Activated CD4-positive, alpha-beta T cell treated with anti-CD3 and anti-CD28 coated beads, Interleukin-2, amount 10 ng/mL, durations not matched to agents 7 days and 5 days (primary cell): ENCODE measurements at regions not wholly inside any gene's neighbourhood (a gene's known extent, or its start where the extent isn't known, plus 50 kb on each side); places are given as distances from the start of the nearest gene placed in this dataset.

Experiments used
- CTCF ChIA-PET: fragments of 350-600 bp; sonication (Branson Sonifier 250); formaldehyde crosslinking; loops from one replicate; lab custom pipeline; 2021; ENCODE audit warnings: antibody characterized with exemption; lab: Charles Lee
- POLR2A ChIA-PET: fragments of 350-600 bp; sonication (Branson Sonifier 250); formaldehyde crosslinking; loops from one replicate; lab custom pipeline; 2021; ENCODE audit warnings: antibody characterized with exemption; lab: Charles Lee
- DNase-seq: peaks from one replicate; pipeline ENCODE4 v3.0.0-alpha.2; 2020
- H3K27ac Mint-ChIP-seq: one replicate; pipeline ENCODE4 v1.8.0; 2021; ENCODE audit warnings: mild to moderate bottlenecking, moderate library complexity, mixed read lengths
- H3K27me3 Mint-ChIP-seq: one replicate; pipeline ENCODE4 v1.8.0; 2021; ENCODE audit warnings: mixed read lengths
- H3K36me3 Mint-ChIP-seq: one replicate; pipeline ENCODE4 v1.8.0; 2021; ENCODE audit warnings: low read depth, mixed read lengths
- H3K4me1 Mint-ChIP-seq: one replicate; pipeline ENCODE4 v1.8.0; 2021; ENCODE audit warnings: mixed read lengths
- H3K4me3 Mint-ChIP-seq: one replicate; pipeline ENCODE4 v1.8.0; 2021; ENCODE audit warnings: mild to moderate bottlenecking, moderate library complexity, mixed read lengths
- H3K9me3 Mint-ChIP-seq: one replicate; pipeline ENCODE4 v1.8.0; 2021; ENCODE audit warnings: mixed read lengths

DNA sequence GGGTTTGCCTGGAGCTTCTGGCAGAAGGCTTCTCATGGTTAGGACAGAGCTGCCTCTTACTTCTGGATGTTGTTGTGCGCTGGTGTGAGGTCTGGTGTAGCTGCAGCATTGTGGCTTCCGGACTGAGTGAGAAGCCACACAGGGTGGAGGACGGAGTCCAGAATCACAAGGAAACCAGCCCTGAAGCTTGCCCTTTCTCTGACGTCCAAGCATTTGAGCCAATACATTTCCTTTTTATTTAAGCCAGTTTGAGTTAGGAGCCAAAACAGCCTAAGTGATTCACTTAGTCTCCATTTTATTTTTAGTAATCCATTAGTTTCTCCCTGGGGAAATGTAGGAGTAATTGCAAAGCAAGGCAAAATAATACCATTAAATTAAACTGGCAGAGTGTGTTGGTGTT is 402.4 kb upstream of the RGS6 start:
- peaks cover 24% of the 10 kb centered on the region for H3K36me3 Mint-ChIP-seq
- ChIA-PET POLR2A (no interaction called here), CTCF (interaction anchor here (0.6 to 1.9 kb wide), 4 partner anchors 12 to 531 kb away, joined by 3 to 5 read pairs (median 4); no protein-coding TSS in a partner anchor)
- H3K27me3 Mint-ChIP-seq, result no peaks in the 10 kb centered on the region
- H3K4me1 Mint-ChIP-seq, result peaks cover 1% of the 10 kb centered on the region
- no peak for DNase-seq
- H3K4me3 Mint-ChIP-seq, result no peak overlapping the region
- H3K9me3 Mint-ChIP-seq, result no peaks in the 10 kb centered on the region
- no peak overlapping the region for H3K27ac Mint-ChIP-seq

DNA sequence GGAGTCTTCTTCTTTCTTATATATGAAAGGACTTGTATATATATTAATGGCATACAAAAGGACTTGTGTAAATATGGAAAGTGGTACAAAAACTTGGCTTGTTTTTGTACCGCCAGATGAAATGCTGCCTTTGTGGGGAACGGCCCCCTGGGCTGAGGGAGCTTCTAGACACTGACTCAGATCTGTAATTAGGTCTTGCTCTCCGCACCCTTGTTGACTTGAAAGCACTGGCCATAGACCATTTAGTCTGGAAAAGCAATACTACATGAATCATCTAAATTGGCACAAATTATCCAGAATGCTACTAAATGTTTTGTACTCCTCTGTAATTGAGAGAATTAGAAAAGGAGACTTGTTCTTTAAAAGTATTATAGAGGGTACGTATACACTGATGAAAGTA is 399.9 kb upstream of the RGS6 start:
- ChIA-PET POLR2A (no interaction called here), CTCF (no interaction called here)
- Mint-ChIP-seq H3K4me1 (peaks cover 3% of the 10 kb centered on the region), H3K27ac (no peak overlapping the region), H3K4me3 (no peak overlapping the region), H3K9me3 (no peaks in the 10 kb centered on the region), H3K27me3 (no peaks in the 10 kb centered on the region), H3K36me3 (peaks cover 24% of the 10 kb centered on the region)
- DNase-seq, result no peak

DNA sequence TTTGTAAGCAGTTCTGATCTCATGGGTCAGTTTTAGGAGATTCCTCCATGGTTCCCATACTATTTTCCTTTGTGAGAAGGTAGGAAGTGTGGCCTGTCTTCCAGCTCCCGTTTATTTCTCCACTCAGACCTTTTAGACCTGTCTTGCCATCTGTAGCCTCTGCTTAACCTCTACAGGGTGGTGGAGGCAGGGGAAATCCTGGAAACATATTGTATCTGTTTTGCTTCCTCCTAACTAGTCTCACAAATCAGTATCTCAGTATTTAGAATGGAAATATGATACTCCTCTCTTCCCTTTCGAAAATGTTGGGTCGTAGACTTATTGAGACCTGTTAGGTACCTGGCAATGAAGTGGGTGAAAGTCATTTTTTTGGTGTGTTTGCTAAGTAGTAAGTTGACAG is 399.4 kb upstream of the RGS6 start:
- Mint-ChIP-seq H3K27me3 (no peaks in the 10 kb centered on the region), H3K36me3 (peaks cover 24% of the 10 kb centered on the region), H3K4me1 (peaks cover 6% of the 10 kb centered on the region), H3K4me3 (no peak overlapping the region), H3K9me3 (no peaks in the 10 kb centered on the region), H3K27ac (no peak overlapping the region)
- CTCF ChIA-PET, result no interaction called here
- no peak for DNase-seq
- POLR2A ChIA-PET, result no interaction called here

DNA sequence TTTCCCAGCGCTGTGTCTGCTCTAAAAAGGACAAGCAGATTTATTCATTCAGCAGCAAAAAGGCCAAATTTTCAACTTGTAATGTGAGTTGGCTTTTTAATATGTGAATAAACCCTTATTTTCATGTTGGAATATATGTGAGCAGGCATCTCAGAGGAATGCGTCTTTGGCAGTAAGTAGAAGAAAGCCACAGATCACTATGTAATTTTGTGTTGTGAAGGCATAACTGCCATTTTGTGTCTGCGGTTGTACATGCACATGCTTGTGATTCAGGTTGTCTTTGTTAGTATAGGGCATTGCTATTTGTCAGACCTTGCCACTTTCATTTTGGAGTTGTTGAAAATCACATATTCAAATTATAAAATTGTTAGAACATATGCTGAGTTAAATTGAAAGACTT is 398.8 kb upstream of the RGS6 start:
- POLR2A ChIA-PET, result no interaction called here
- no peaks in the 10 kb centered on the region for H3K27me3 Mint-ChIP-seq
- no peaks in the 10 kb centered on the region for H3K9me3 Mint-ChIP-seq
- no peak overlapping the region for H3K4me3 Mint-ChIP-seq
- peaks cover 6% of the 10 kb centered on the region for H3K4me1 Mint-ChIP-seq
- CTCF ChIA-PET, result no interaction called here
- H3K27ac Mint-ChIP-seq, result no peak overlapping the region
- H3K36me3 Mint-ChIP-seq, result peaks cover 24% of the 10 kb centered on the region
- no peak for DNase-seq

DNA sequence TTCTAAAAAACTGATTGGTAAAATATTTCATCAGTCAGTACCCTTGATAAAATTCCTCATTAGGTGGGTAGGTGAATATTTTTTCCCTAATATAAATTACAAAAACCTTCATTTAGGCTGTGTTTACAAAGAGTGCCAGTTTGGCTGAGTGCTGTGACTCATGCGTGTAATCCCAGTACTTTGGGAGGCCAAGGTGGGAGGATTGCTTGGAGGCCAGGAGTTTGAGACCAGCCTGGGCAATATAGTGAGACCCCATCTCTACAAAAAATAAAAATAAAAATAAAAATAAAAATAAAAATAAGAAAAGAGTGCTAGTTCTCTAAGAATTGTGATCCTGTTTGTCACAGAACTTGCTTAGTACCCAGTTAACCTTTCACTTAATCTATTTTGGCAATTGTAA is 398.4 kb upstream of the RGS6 start:
- ChIA-PET CTCF (no interaction called here), POLR2A (no interaction called here)
- H3K9me3 Mint-ChIP-seq, result no peaks in the 10 kb centered on the region

DNA sequence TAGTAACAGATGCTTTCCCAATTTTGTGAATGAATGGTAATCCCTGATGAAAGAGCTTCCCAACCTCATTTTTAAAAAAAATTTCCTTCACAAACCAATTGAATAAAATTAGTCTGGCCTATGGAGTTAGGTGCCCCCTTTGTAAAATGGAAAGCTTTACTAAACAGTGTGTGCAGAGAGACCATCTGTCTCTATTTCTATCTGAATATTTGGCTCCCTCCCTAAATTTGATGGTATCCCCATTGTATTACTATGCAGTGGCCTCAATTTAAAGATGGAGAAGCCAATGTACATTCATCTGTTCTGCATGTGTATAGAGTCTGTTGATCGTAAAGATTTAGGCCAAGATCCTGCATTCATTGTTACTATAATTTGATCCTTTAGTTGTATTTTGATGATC is 397.7 kb upstream of the RGS6 start:
- Mint-ChIP-seq H3K27me3 (no peaks in the 10 kb centered on the region), H3K36me3 (peaks cover 24% of the 10 kb centered on the region), H3K27ac (no peak overlapping the region), H3K4me3 (no peak overlapping the region), H3K4me1 (peaks cover 6% of the 10 kb centered on the region), H3K9me3 (no peaks in the 10 kb centered on the region)
- ChIA-PET CTCF (no interaction called here), POLR2A (no interaction called here)
- DNase-seq, result no peak

More for the DNA sequence above, 398.4 kb upstream of the RGS6 start:
- Mint-ChIP-seq H3K27ac (no peak overlapping the region), H3K4me1 (peaks cover 6% of the 10 kb centered on the region), H3K27me3 (no peaks in the 10 kb centered on the region), H3K4me3 (no peak overlapping the region), H3K36me3 (peaks cover 24% of the 10 kb centered on the region)
- DNase-seq, result no peak

DNA sequence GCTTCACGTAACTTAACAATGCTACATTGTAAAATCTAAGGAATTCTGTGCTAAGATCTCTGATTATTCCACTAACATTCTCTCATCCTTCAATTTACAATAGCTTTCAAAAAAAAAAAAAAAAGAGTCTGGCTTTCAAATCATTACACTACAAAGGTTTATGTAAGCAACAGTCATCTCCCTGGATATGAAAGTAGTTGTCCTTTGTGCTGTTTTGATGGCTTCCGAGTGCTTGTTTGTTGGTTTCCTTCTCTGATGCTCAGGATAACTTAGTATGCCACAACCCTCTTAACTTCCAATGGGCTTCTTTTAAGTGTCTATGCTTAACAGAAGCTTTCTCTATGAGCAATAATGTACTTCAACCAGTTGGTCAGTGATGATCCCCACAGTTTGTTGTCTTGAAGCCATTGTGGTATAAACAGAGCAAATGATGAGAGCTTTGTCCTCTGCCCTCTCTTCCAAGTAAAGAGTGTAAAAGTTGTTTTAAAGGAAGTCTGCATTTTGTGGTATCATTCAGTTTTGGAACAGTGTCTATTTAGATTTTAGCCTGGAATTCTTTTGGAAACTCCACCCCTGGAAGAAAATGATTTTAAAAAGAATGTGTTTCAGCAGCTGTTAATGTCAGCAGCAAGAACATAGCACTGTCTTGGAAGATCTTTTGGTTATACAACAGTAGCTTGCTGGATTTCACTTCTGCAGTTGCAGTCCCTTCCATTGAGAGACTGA is 396.1 kb upstream of the RGS6 start:
- Mint-ChIP-seq H3K9me3 (no peaks in the 10 kb centered on the region), H3K4me1 (peaks cover 6% of the 10 kb centered on the region), H3K4me3 (no peak overlapping the region), H3K27ac (no peak overlapping the region), H3K36me3 (peaks cover 13% of the 10 kb centered on the region), H3K27me3 (no peaks in the 10 kb centered on the region)
- POLR2A ChIA-PET, result no interaction called here
- DNase-seq, result no peak
- CTCF ChIA-PET, result interaction anchor here (0.5 to 1.9 kb wide), 4 partner anchors 10 to 401 kb away, joined by 3 to 7 read pairs (median 4); no protein-coding TSS in a partner anchor

DNA sequence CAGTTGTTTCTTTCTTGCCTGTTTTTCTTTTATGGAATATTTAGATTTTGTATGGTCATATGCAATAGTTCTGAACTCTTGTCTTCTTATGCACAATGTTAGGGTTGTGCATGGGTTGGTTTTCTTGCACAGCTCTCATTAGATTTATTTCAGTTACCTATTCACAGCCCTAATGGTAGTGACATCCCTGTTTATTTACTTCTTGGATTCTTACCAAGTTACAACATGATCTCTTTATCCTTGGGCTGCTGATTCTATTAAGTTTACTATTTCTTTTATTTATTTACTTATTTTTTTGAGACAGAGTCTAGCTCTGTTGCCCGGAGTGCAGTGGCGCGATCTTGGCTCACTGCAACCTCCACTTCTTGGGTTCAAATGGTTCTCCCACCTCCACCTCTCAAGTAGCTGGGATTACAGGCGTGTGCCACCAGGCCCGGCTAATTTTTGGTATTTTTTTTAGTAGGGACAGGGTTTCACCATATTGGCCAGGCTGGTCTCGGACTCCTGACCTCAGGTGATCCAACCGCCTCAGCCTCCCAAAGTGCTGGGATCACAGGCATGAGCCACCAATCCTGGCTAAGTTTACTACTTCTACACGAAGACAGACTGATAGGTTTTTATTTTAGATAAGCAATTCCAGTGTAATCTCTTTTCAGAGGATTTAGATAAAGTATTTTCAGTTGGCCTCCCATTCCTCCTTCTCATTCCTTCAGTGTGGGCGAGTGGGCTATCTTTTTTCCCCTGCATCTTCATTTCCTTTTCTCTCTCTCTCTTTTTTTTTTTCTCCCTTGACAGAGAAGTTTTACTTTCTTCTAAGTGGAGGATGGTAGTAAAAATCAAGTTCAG is 395.1 kb upstream of the RGS6 start:
- peaks cover 9% of the 10 kb centered on the region for H3K36me3 Mint-ChIP-seq
- no peak overlapping the region for H3K27ac Mint-ChIP-seq
- no peak overlapping the region for H3K4me3 Mint-ChIP-seq
- ChIA-PET POLR2A (no interaction called here), CTCF (interaction anchor here (0.7 to 1.9 kb wide), 3 partner anchors 10 to 58 kb away, joined by 3 to 7 read pairs (median 3); no protein-coding TSS in a partner anchor)
- no peaks in the 10 kb centered on the region for H3K9me3 Mint-ChIP-seq
- H3K4me1 Mint-ChIP-seq, result peaks cover 8% of the 10 kb centered on the region
- no peak for DNase-seq
- no peaks in the 10 kb centered on the region for H3K27me3 Mint-ChIP-seq

DNA sequence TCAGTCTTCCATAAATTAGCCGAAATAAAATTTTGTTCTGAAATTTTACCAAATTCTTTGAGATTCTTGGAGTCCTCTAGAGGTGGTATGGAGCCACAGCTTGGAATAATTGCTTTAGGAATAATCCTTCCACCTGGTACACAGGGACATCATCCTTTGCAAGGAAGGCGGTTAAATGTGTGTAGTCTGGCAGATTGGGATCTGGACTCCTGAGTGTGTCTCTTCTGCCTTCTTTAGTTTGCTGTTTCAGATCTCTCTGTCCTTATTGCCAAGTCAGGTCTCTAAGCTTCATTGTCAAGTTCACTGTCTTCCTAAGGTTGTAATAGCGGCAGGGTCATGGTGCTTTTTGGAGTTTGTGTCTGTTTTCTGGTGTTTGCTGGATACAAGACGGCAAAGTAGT is 393.9 kb upstream of the RGS6 start:
- ChIA-PET CTCF (interaction anchor here (0.7 kb wide), 1 partner anchor 59 kb away, joined by 3 read pairs; no protein-coding TSS in a partner anchor), POLR2A (no interaction called here)
- Mint-ChIP-seq H3K27ac (no peak overlapping the region), H3K36me3 (peaks cover 3% of the 10 kb centered on the region), H3K9me3 (no peaks in the 10 kb centered on the region), H3K4me1 (peaks cover 15% of the 10 kb centered on the region), H3K4me3 (no peak overlapping the region), H3K27me3 (no peaks in the 10 kb centered on the region)
- no peak for DNase-seq

DNA sequence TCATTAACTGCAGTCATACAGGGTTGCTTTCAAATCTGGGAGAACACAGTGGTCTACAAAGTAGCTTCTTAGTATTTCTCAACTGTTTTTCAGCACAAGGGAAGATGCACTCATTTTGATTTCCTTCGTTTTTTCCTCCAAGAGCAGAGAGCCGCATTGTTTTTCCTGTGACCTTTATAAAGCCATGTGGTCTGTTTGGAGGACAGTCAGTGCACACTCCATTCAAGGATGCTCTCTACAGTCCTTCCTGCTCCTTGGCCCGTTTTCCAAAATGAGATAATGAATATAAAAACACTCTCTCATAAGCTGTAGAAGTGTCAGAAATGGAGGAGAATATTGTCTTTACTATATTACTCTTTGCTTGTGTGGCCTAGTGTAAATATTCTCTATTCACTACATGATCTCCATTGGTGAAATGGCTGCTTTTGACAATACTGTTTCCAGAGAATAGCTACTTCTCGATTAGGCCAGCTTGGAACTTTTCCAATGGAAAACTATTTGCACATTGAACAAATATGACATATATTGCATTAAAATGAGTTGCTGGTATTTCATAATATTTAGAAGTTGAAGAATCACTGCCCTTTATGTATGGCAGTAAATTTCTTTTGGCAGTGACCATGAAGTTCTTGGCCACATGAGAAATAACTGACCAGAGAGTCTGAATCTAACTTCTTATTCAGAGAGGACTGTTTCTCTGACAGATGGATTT is 393.1 kb upstream of the RGS6 start:
- no peak overlapping the region for H3K27ac Mint-ChIP-seq
- DNase-seq, result no peak
- ChIA-PET POLR2A (interaction anchor here (0.6 kb wide), 1 partner anchor 112 kb away, joined by 3 read pairs; no protein-coding TSS in a partner anchor), CTCF (no interaction called here)
- H3K27me3 Mint-ChIP-seq, result no peaks in the 10 kb centered on the region
- H3K4me1 Mint-ChIP-seq, result peaks cover 15% of the 10 kb centered on the region
- H3K36me3 Mint-ChIP-seq, result no peaks in the 10 kb centered on the region
- no peaks in the 10 kb centered on the region for H3K9me3 Mint-ChIP-seq
- no peak overlapping the region for H3K4me3 Mint-ChIP-seq

DNA sequence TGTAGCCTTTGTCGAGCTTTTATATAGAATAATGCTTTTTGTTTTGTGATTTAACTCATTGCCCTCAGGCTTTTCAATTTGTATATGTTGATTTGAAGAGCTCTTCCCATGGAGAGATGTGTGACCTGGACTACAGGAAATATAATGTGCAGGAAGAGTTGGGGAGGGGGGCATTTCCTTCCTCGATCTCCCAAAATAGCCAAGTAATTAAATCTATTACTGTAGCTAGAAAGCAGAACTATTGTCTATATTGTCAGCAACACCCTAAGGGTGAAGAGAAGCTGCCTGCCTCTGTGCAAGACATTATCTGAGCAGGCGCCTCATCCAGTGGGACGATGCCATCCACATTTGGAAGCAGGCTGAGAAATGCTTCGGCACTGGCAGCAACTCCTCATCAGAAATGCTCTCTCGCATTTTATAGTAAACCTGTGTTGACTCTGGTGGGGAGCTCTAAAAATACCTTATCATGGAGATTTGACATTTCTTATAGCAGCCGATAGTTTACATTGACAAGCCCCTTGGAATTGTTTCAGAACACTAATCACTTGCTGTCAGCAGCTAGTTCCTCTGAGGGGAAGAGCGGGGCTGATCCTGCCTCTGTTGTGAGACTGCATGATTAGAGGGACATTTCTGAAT is 392.5 kb upstream of the RGS6 start:
- no peaks in the 10 kb centered on the region for H3K36me3 Mint-ChIP-seq
- no peak for DNase-seq
- H3K27ac Mint-ChIP-seq, result no peak overlapping the region
- no peak overlapping the region for H3K4me3 Mint-ChIP-seq
- H3K4me1 Mint-ChIP-seq, result peaks cover 15% of the 10 kb centered on the region
- no peaks in the 10 kb centered on the region for H3K27me3 Mint-ChIP-seq
- ChIA-PET POLR2A (interaction anchor here (0.6 kb wide), 1 partner anchor 113 kb away, joined by 3 read pairs; no protein-coding TSS in a partner anchor), CTCF (no interaction called here)
- no peaks in the 10 kb centered on the region for H3K9me3 Mint-ChIP-seq

DNA sequence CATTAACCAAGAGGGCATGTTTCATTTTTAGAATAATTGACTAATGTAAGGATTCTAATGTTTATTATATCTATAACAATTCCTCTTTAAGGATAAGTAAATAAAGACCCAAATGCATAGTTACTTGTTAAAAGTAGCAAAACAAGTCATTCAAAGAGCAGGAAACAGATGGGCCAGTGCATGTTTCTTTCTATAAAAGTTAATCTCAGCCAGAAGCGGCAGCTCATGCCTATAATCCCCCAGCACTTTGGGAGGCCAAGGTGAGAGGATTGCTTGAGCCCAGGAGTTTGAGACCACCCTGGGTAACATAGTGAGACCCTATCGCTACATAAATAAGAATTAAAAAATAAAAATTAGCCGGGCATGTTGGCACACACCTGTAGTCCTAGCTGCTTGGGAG is 391.0 kb upstream of the RGS6 start:
- DNase-seq, result no peak

More for the DNA sequence above, 391.0 kb upstream of the RGS6 start:
- H3K36me3 Mint-ChIP-seq, result no peaks in the 10 kb centered on the region
- H3K27me3 Mint-ChIP-seq, result no peaks in the 10 kb centered on the region
- no peak overlapping the region for H3K27ac Mint-ChIP-seq
- ChIA-PET POLR2A (no interaction called here), CTCF (interaction anchor here (0.8 kb wide), 1 partner anchor 13 kb away, joined by 3 read pairs; no protein-coding TSS in a partner anchor)
- H3K9me3 Mint-ChIP-seq, result no peaks in the 10 kb centered on the region
- H3K4me3 Mint-ChIP-seq, result no peak overlapping the region
- peaks cover 12% of the 10 kb centered on the region for H3K4me1 Mint-ChIP-seq
